SH-SY5Y (cell line): ENCODE measurements at regions not wholly inside any gene's neighbourhood (a gene's known extent, or its start where the extent isn't known, plus 50 kb on each side); places are given as distances from the start of the nearest gene placed in this dataset.

ENCODE experiments used
- GATA2 ChIP-seq: IDR thresholded peaks from 2 replicates; pipeline ENCODE4 v1.6.1; 2011; ENCODE audit warnings: mild to moderate bottlenecking, low read depth, low read length
- GATA3 ChIP-seq: IDR thresholded peaks from 2 replicates; pipeline ENCODE4 v1.6.1; 2011; ENCODE audit warnings: low read depth, mild to moderate bottlenecking, low read length, moderate library complexity

- TF ChIP-seq GATA2 (no peak), GATA3 (no peak)
Observed at GRCh38 chr18:67742525-67742924, 226.0 kb upstream of the DSEL start.

DNA sequence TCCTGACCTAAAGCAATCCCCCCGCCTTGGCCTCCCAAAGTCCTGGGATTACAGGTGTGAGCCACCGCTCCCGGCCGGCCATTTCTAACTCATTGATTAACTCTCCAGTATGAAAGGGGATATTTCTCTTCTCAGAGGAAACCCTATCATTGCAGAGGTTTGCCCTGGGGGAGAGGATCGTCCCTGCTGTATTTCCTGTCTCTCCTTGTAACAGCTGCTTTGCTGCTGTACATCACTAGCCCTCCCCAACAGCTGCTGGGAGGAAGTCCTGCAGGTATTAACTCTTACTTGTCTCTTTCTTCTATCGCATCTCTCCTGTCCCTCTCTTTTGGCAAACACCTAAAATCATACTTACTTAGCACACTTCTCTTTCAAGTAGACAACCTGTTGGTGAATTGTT lies 219.0 kb upstream of the DSEL start:
- no peak for TF ChIP-seq GATA3
- TF ChIP-seq GATA2, result no peak

DNA sequence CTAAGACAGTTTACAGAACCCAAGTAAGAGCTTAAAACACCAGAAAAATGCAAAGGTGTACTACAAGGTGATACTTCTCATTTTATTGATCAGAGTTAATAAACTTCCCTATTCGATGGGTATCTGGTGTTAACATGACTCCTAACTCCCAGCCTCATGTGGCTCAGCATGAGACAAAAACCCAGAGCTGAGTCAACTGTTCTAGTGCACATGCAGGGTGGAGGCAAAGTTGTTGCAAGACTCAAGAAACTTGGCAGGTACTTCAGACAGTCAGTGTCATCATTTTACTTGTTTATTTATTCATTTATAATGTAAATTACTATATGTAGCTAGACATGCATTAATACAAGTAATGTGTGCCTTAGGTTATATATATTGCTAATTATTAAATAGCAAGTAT lies 216.6 kb upstream of the DSEL start:
- no peak for TF ChIP-seq GATA2
- TF ChIP-seq GATA3, result no peak

DNA sequence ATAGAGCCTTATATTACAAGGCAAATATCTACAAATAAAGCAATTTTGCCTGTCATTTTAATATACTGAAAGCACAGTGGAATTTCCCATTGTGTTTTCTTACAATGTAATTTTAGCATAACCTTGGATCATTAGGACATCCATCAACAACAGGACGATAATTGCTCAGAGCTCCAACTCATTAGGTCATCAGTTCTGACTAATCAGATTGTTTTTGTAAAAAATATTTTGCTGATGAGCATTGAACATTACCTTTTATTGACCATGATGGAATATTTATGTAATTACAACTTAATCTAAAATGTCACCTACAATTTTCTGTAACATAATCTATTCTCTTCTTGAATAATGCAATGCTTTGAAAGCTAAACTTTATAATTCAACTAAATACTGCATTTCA lies 215.3 kb upstream of the DSEL start:
- TF ChIP-seq GATA3, result no peak

GRCh38 chr18:67730886-67731285 lies 214.4 kb upstream of the DSEL start:
- TF ChIP-seq GATA2 (no peak), GATA3 (no peak)

- TF ChIP-seq GATA2, result no peak
- TF ChIP-seq GATA3, result no peak
Observed at GRCh38 chr18:67728364-67728763, 211.8 kb upstream of the DSEL start.

GRCh38 chr18:67726882-67727281 lies 210.4 kb upstream of the DSEL start:
- no peak for TF ChIP-seq GATA3
- TF ChIP-seq GATA2, result no peak

GRCh38 chr18:67717800-67718199 lies 201.3 kb upstream of the DSEL start:
- TF ChIP-seq GATA3 (no peak), GATA2 (no peak)

GRCh38 chr18:67715567-67715966 lies 199.0 kb upstream of the DSEL start:
- TF ChIP-seq GATA3 (no peak), GATA2 (no peak)

DNA sequence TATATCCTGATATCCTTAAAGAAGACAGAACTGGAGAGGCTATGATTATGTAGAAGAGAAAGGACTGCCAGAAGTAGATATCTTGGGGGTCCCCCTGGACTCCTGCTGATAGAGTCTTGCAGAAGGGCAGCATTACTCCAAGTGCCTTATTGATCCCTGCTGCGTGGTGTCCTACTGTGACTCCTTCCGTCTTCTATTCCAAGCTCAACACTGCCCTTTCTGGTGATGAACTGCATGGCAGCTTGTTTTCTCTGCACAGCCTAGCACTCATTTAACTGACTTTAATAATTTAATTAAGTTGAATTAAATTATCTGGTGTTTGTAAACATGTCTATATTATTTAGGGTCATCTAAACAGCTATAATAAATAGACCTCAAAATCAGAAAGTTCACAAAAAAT lies 194.1 kb upstream of the DSEL start:
- TF ChIP-seq GATA3 (no peak), GATA2 (no peak)

- no peak for TF ChIP-seq GATA3
Observed at GRCh38 chr18:67705748-67706147, 189.2 kb upstream of the DSEL start.

GRCh38 chr18:67695684-67696083 lies 179.2 kb upstream of the DSEL start:
- no peak for TF ChIP-seq GATA2
- TF ChIP-seq GATA3, result no peak

DNA sequence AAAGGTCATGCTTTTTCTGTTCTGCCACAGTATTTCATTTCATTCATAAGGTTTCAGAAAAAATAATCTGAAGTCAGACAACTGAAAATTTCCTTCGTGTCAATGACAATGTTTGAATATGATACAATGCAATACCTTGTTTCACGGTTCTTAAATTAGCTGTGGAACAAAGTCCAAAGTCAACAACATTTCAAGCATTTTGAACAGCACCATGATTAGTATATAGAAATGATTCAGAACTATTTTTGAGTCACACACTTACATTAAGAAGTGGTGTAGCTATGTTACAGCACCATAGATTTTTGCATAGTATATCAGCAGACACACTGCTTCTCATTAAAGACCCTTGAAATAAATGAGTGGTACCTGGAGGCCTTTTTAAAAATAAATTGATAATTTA lies 178.3 kb upstream of the DSEL start:
- TF ChIP-seq GATA3 (no peak), GATA2 (no peak)

DNA sequence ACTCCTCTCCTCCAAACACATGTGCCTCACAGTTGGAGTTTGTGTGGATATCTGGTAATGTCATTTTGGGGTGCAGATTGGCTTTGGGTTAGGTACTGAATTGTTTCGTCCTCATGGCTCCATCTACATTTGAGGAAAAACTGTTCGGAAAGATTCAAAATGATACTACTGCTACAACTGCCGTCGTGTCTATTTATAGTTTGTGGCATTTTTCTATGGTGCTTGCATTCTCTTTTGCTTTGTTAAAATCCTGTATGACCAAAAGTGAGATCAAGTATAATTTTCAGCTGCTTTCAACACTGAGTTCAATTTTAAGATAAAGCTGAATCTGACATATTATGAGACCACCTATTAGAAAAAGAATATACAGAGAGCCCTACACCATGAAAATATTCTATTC lies 176.3 kb upstream of the DSEL start:
- TF ChIP-seq GATA3 (no peak), GATA2 (no peak)

GRCh38 chr18:67682516-67682915 lies 166.0 kb upstream of the DSEL start:
- TF ChIP-seq GATA2 (no peak), GATA3 (no peak)

DNA sequence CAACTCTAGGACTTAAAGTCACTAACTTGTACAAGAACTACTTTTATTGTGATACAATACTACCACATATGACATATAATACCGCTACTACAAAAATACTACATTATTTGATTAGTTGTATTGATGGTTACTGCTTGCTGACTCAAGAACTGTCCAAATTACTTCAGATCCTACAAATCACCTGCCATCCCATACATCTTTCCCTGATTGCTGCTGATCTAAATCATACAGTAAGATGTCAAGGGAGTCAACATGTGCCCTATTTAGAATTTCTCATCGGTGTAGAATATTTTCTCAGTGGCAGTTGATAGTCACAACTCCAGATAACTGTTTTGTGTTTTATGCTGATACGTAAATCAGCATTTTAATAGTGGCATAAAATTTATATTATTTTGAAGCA lies 161.0 kb upstream of the DSEL start:
- no peak for TF ChIP-seq GATA2
- TF ChIP-seq GATA3, result no peak
